Ascending aorta (tissue), 2 donors: ENCODE measurements at regions not wholly inside any gene's neighbourhood (a gene's known extent, or its start where the extent isn't known, plus 50 kb on each side); places are given as distances from the start of the nearest gene placed in this dataset.
"Not testable (repeated sequence)": the region's sequence is repeated elsewhere in the genome, so short reads cannot be mapped to it uniquely, and the experiment has no call there.

Experiments
- DNase-seq, 2 donors: peaks; one replicate each; pipeline ENCODE4 v3.0.0-alpha.2; 2019; ENCODE audit warnings: low spot score in 2 of 2
- H3K27ac ChIP-seq, 2 donors: fragments of 200-600 bp; sonication (generic); one replicate each; pipeline ENCODE4 v1.5.1; 2016 to 2017; ENCODE audit warnings: mild to moderate bottlenecking in 1 of 2
- H3K27me3 ChIP-seq: fragments of 200-600 bp; sonication (generic); one replicate; pipeline ENCODE4 v1.5.1; 2017
- H3K36me3 ChIP-seq, 2 donors: fragments of 200-600 bp; sonication (generic); one replicate each; pipeline ENCODE4 v1.5.1; 2016
- H3K4me1 ChIP-seq, 2 donors: fragments of 200-600 bp; sonication (generic); one replicate each; pipeline ENCODE4 v1.5.1; 2016 to 2017; ENCODE audit warnings: mild to moderate bottlenecking in 1 of 2
- H3K4me3 ChIP-seq, 2 donors: fragments of 200-600 bp; sonication (generic); one replicate each; pipeline ENCODE4 v1.5.1; 2016 to 2017; ENCODE audit warnings: mild to moderate bottlenecking in 1 of 2
- H3K9me3 ChIP-seq, 2 donors: fragments of 200-600 bp; sonication (generic); one replicate each; pipeline ENCODE4 v1.5.1; 2016
- CTCF ChIP-seq, 3 experiments: fragments of 200-600 bp in 2 of 3; fragments of 450-650 bp in 1 of 3; sonication (generic) in 2 of 3; IDR thresholded peaks; one replicate each; pipeline ENCODE4 v1.5.1; 2016 to 2019; ENCODE audit warnings: antibody characterized with exemption in 3 of 3, mild to moderate bottlenecking in 1 of 3, moderate library complexity in 1 of 3
- intact Hi-C: fragments of 100-400 bp; cut with DNase I; formaldehyde crosslinking; loops from one replicate; pipeline ENCODE4 v1.15.1; 2023

- no peaks in the 10 kb centered on the region for H3K27me3 ChIP-seq
- H3K36me3 ChIP-seq: no peaks in the 10 kb centered on the region
- no peak overlapping the region for H3K4me3 ChIP-seq
- no peaks in the 10 kb centered on the region for H3K4me1 ChIP-seq
- no peaks in the 10 kb centered on the region for H3K9me3 ChIP-seq
- no peak for TF ChIP-seq CTCF (IDR thresholded peaks at IDR 0.05)
- H3K27ac ChIP-seq: no peak overlapping the region
- intact Hi-C loops: no loop called here
- DNase-seq: no peak
These were observed 216.7 kb downstream of the TXNL1 start for GRCh38 chr18:56421647-56422046.

GRCh38 chr18:56420868-56421267 is 217.5 kb downstream of the TXNL1 start:
- intact Hi-C loops, H3K9me3 ChIP-seq: not testable (repeated sequence)

GRCh38 chr18:56414357-56414756 is 224.0 kb downstream of the TXNL1 start:
- Histone ChIP-seq H3K4me1 (no peaks in the 10 kb centered on the region), H3K27me3 (no peaks in the 10 kb centered on the region), H3K27ac (no peak overlapping the region), H3K4me3 (no peak overlapping the region), H3K9me3 (no peaks in the 10 kb centered on the region), H3K36me3 (no peaks in the 10 kb centered on the region)
- no peak for TF ChIP-seq CTCF (IDR thresholded peaks at IDR 0.05)
- intact Hi-C loops: no loop called here
- DNase-seq: no peak

More at GRCh38 chr18:56420868-56421267, 217.5 kb downstream of the TXNL1 start:
- H3K27ac ChIP-seq, H3K27me3 ChIP-seq, DNase-seq, H3K4me3 ChIP-seq, H3K36me3 ChIP-seq, H3K4me1 ChIP-seq: not testable (repeated sequence)

- Histone ChIP-seq H3K27me3 (no peaks in the 10 kb centered on the region), H3K36me3 (no peaks in the 10 kb centered on the region), H3K4me3 (no peak overlapping the region), H3K4me1 (no peaks in the 10 kb centered on the region), H3K27ac (no peak overlapping the region), H3K9me3 (no peaks in the 10 kb centered on the region)
- intact Hi-C loops: no loop called here
- TF ChIP-seq CTCF (IDR thresholded peaks at IDR 0.05): no peak
- DNase-seq: no peak
These were observed 224.5 kb downstream of the TXNL1 start for GRCh38 chr18:56413862-56414261.

GRCh38 chr18:56412951-56413350 is 225.4 kb downstream of the TXNL1 start:
- no peak for TF ChIP-seq CTCF (IDR thresholded peaks at IDR 0.05)
- intact Hi-C loops: no loop called here

GRCh38 chr18:56409736-56410135 is 228.7 kb downstream of the TXNL1 start:
- no peak for TF ChIP-seq CTCF (IDR thresholded peaks at IDR 0.05)
- Histone ChIP-seq H3K4me1 (no peaks in the 10 kb centered on the region), H3K9me3 (no peaks in the 10 kb centered on the region), H3K27me3 (no peaks in the 10 kb centered on the region), H3K27ac (no peak overlapping the region), H3K36me3 (no peaks in the 10 kb centered on the region), H3K4me3 (no peak overlapping the region)
- no peak for DNase-seq
- intact Hi-C loops: loop anchor here (10.0 kb wide), 1 partner anchor 625 kb away; no protein-coding TSS in a partner anchor

More at GRCh38 chr18:56412951-56413350, 225.4 kb downstream of the TXNL1 start:
- no peak overlapping the region for H3K27ac ChIP-seq
- H3K36me3 ChIP-seq: no peaks in the 10 kb centered on the region
- no peaks in the 10 kb centered on the region for H3K4me1 ChIP-seq
- no peak overlapping the region for H3K4me3 ChIP-seq
- no peaks in the 10 kb centered on the region for H3K27me3 ChIP-seq
- DNase-seq: no peak
- H3K9me3 ChIP-seq: no peaks in the 10 kb centered on the region
